Neuronal stem cell (in vitro differentiated cells): ENCODE measurements at regions not wholly inside any gene's neighbourhood (a gene's known extent, or its start where the extent isn't known, plus 50 kb on each side); places are given as distances from the start of the nearest gene placed in this dataset.

Experiments used
- DNase-seq: peaks from one replicate; pipeline ENCODE4 v3.0.0-alpha.2; 2013; ENCODE audit warnings: low spot score
- H2AFZ ChIP-seq: one replicate; pipeline ENCODE4 v1.6.1; 2013; ENCODE audit warnings: mild to moderate bottlenecking, low read length, inconsistent platforms
- H2AK5ac ChIP-seq: 2 replicates; pipeline ENCODE4 v1.6.1; 2013; ENCODE audit warnings: low read depth, mild to moderate bottlenecking, inconsistent platforms, low read length, moderate library complexity, mixed read lengths
- H2BK120ac ChIP-seq: 2 replicates; pipeline ENCODE4 v1.6.1; 2013; ENCODE audit warnings: low read depth, mild to moderate bottlenecking, inconsistent platforms, low read length, moderate library complexity, mixed read lengths
- H2BK12ac ChIP-seq: one replicate; pipeline ENCODE4 v1.6.1; 2013; ENCODE audit warnings: low read length, inconsistent platforms
- H2BK15ac ChIP-seq: 2 replicates; pipeline ENCODE4 v1.6.1; 2013; ENCODE audit warnings: mild to moderate bottlenecking, low read length, inconsistent platforms, mixed read lengths
- H2BK5ac ChIP-seq: one replicate; pipeline ENCODE4 v1.6.1; 2013; ENCODE audit warnings: inconsistent platforms, mild to moderate bottlenecking, low read length, moderate library complexity
- H3K14ac ChIP-seq: one replicate; pipeline ENCODE4 v1.6.1; 2013; ENCODE audit warnings: low read length, inconsistent platforms
- H3K18ac ChIP-seq: 2 replicates; pipeline ENCODE4 v1.6.1; 2013; ENCODE audit warnings: low read length, inconsistent platforms
- H3K23ac ChIP-seq: 2 replicates; pipeline ENCODE4 v1.6.1; 2013; ENCODE audit warnings: low read depth, mild to moderate bottlenecking, mixed read lengths, low read length, inconsistent platforms; ENCODE audit not compliant: poor library complexity
- H3K27ac ChIP-seq: replicated peaks from 3 replicates; pipeline ENCODE4 v1.5.1; 2013; ENCODE audit warnings: low read length, inconsistent platforms
- H3K27me3 ChIP-seq, 3 experiments: 2 replicates each; pipeline ENCODE4 v1.6.1; 2013; ENCODE audit warnings: low read length in 3 of 3, mild to moderate bottlenecking in 2 of 3, inconsistent platforms in 1 of 3, low read depth in 1 of 3, mixed read lengths in 1 of 3, moderate library complexity in 1 of 3; ENCODE audit not compliant: control insufficient read depth in 3 of 3, insufficient read depth in 3 of 3
- H3K36me3 ChIP-seq, 2 donors: replicated peaks in 1 of 2; 2 replicates each; pipeline ENCODE4 v1.6.1; 2013; ENCODE audit warnings: low read length in 2 of 2; ENCODE audit not compliant: control insufficient read depth in 2 of 2, insufficient read depth in 2 of 2
- H3K4ac ChIP-seq: 2 replicates; pipeline ENCODE4 v1.6.1; 2013; ENCODE audit warnings: inconsistent platforms, mild to moderate bottlenecking, low read length, moderate library complexity
- H3K4me1 ChIP-seq, 2 donors: 1 replicate in 1 of 2; 2 replicates in 1 of 2; pipeline ENCODE4 v1.6.1; 2013; ENCODE audit warnings: low read length in 2 of 2, low read depth in 1 of 2; ENCODE audit not compliant: control insufficient read depth in 2 of 2, insufficient read depth in 1 of 2
- H3K4me2 ChIP-seq: one replicate; pipeline ENCODE4 v1.6.1; 2013; ENCODE audit warnings: mild to moderate bottlenecking, low read length, inconsistent platforms; ENCODE audit not compliant: insufficient read depth, poor library complexity, severe bottlenecking
- H3K4me3 ChIP-seq, 2 donors: 2 replicates each; pipeline ENCODE4 v1.5.1; 2013; ENCODE audit warnings: low read length in 2 of 2, mild to moderate bottlenecking in 2 of 2, inconsistent platforms in 1 of 2, moderate library complexity in 1 of 2
- H3K79me1 ChIP-seq: one replicate; pipeline ENCODE4 v1.6.1; 2013; ENCODE audit warnings: low read depth, mild to moderate bottlenecking, inconsistent platforms, low read length, moderate library complexity
- H3K9ac ChIP-seq: one replicate; pipeline ENCODE4 v1.6.1; 2013; ENCODE audit warnings: mild to moderate bottlenecking, low read depth, low read length, inconsistent platforms; ENCODE audit not compliant: poor library complexity
- H3K9me3 ChIP-seq, 2 donors: replicated peaks in 1 of 2; 2 replicates each; pipeline versions ENCODE3 to v1.6.1; 2013; ENCODE audit warnings: low read length in 2 of 2, mild to moderate bottlenecking in 2 of 2, inconsistent platforms in 1 of 2, low read depth in 1 of 2, mixed read lengths in 1 of 2, moderate library complexity in 1 of 2; ENCODE audit not compliant: control insufficient read depth in 2 of 2, insufficient read depth in 1 of 2
- H4K8ac ChIP-seq: one replicate; pipeline ENCODE4 v1.6.1; 2013; ENCODE audit warnings: low read depth, mild to moderate bottlenecking, inconsistent platforms, low read length, moderate library complexity
- H4K91ac ChIP-seq: one replicate; pipeline ENCODE4 v1.6.1; 2013; ENCODE audit warnings: low read length, low read depth, mild to moderate bottlenecking, inconsistent platforms; ENCODE audit not compliant: poor library complexity
- WGBS, 2 donors: extraction: QIAGEN DNeasy Blood & Tissue Kit; methylation state at CpG; one replicate each; pipeline ENCODE4 v1.1.7; 2013; ENCODE audit warnings: missing lambda C conversion rate in 2 of 2, mixed read lengths in 1 of 2; ENCODE audit not compliant: insufficient read length in 2 of 2, insufficient replicate concordance in 1 of 2; ENCODE audit errors: extremely low coverage in 2 of 2; 5-methylcytosine and 5-hydroxymethylcytosine counted together

DNA sequence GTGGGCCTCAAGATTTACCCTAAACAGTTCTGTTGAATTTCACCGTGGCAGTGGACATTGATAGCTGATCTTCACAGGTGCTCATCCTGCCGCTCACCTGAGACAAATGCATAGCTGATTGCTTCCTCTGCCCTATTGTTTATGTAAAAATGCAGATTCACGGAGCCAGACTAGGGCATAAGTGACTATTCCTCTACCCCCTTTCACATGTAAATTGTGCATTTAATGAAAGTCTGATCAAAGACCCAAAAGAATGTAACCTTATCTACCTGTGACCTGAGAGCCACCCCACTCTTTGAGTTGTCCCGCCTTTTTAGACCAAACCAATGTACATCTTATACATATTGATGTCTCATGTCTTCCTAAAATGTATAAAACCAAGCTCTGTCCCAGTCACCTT, 312.4 kb upstream of the CDH5 start:
- Histone ChIP-seq H3K4me3 (no peak overlapping the region), H3K27ac (no peak overlapping the region), H2BK120ac (no peak overlapping the region), H3K23ac (no peak overlapping the region), H3K4me2 (no peak overlapping the region), H3K14ac (no peak overlapping the region), H3K9ac (no peak overlapping the region), H3K36me3 (no peaks in the 10 kb centered on the region), H4K8ac (no peak overlapping the region), H2AFZ (no peak overlapping the region), H3K27me3 (no peaks in the 10 kb centered on the region), H3K9me3 (no peaks in the 10 kb centered on the region), H2AK5ac (no peak overlapping the region), H2BK15ac (no peak overlapping the region), H3K79me1 (no peaks in the 10 kb centered on the region), H2BK5ac (no peak overlapping the region), H3K18ac (no peak overlapping the region), H4K91ac (no peak overlapping the region), H3K4me1 (peaks cover 0 to 7% of the 10 kb centered on the region in 2 donors), H3K4ac (no peak overlapping the region), H2BK12ac (no peak overlapping the region)
- no CpG with 5 or more reads among the region's 4 CpGs for WGBS, 2 donors
- no peak for DNase-seq

DNA sequence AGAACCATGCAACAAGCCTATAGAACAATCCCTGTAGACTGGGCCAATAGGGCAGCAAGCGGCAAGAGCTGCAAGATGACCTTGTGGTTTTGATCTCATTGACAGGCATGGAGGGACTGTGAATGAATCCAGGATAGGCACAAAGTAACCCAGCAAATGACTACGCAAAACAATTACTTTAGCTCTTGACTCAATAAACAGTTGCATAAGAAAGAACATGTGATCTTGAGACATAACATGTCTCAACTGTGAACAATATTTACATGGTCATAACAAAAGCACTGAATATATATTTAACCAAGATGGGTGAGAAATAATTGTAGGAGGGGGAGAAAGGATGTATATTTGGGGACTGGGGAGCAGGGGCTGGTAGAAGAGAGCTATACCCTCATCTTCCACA, 313.7 kb upstream of the CDH5 start:
- DNase-seq = no peak
- H2BK15ac ChIP-seq = no peak overlapping the region
- H3K36me3 ChIP-seq = no peaks in the 10 kb centered on the region
- H3K79me1 ChIP-seq = no peaks in the 10 kb centered on the region
- H4K91ac ChIP-seq = no peak overlapping the region
- H3K9ac ChIP-seq = no peak overlapping the region
- H2AFZ ChIP-seq = no peak overlapping the region
- WGBS, 2 donors = no CpG with 5 or more reads among the region's 2 CpGs
- no peak overlapping the region for H4K8ac ChIP-seq
- H3K4me3 ChIP-seq = no peak overlapping the region
- peaks cover 0 to 7% of the 10 kb centered on the region in 2 donors for H3K4me1 ChIP-seq
- H3K27me3 ChIP-seq = no peaks in the 10 kb centered on the region
- no peak overlapping the region for H3K14ac ChIP-seq
- no peak overlapping the region for H2BK5ac ChIP-seq
- H2BK120ac ChIP-seq = no peak overlapping the region
- no peak overlapping the region for H3K18ac ChIP-seq
- no peak overlapping the region for H3K4me2 ChIP-seq
- no peaks in the 10 kb centered on the region for H3K9me3 ChIP-seq
- H2AK5ac ChIP-seq = no peak overlapping the region
- H3K27ac ChIP-seq = no peak overlapping the region
- no peak overlapping the region for H3K4ac ChIP-seq
- no peak overlapping the region for H2BK12ac ChIP-seq
- no peak overlapping the region for H3K23ac ChIP-seq

GRCh38 chr16:66050991-66051390, 315.5 kb upstream of the CDH5 start:
- no peak for DNase-seq

DNA sequence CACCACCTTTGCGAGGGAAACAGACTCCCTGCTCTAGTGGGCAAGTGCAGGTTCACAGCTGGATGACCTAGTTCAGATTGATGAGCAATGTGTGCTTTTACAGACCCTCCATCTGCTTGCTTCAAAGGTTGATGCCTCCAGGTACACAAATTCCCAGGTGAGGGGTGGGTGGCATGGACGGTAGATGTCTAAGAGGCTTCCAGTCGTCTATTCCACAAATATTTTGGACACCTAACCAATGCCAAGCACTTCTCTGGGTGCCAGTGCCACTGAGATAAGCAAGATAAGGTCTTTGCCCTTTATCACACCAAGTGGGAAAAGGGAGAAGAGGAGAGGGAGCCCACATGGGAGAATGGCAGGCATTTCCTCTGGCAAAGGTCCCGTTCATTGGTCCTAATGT, 316.6 kb upstream of the CDH5 start:
- Histone ChIP-seq H3K4me2 (no peak overlapping the region), H3K18ac (no peak overlapping the region), H2BK12ac (no peak overlapping the region), H3K9me3 (no peaks in the 10 kb centered on the region), H2AK5ac (no peak overlapping the region), H3K79me1 (no peaks in the 10 kb centered on the region), H2BK15ac (no peak overlapping the region), H3K27ac (no peak overlapping the region), H2AFZ (no peak overlapping the region), H2BK120ac (no peak overlapping the region), H4K8ac (no peak overlapping the region), H3K36me3 (no peaks in the 10 kb centered on the region), H3K4me1 (no peaks in the 10 kb centered on the region), H3K27me3 (no peaks in the 10 kb centered on the region), H3K14ac (no peak overlapping the region), H3K9ac (no peak overlapping the region), H2BK5ac (no peak overlapping the region), H4K91ac (no peak overlapping the region), H3K23ac (no peak overlapping the region), H3K4me3 (no peak overlapping the region), H3K4ac (no peak overlapping the region)
- no CpG with 5 or more reads among the region's 4 CpGs for WGBS, 2 donors
- DNase-seq = no peak

More at GRCh38 chr16:66050991-66051390, 315.5 kb upstream of the CDH5 start:
- no peak overlapping the region for H2AFZ ChIP-seq
- H4K8ac ChIP-seq = no peak overlapping the region
- no peak overlapping the region for H2BK120ac ChIP-seq
- H3K14ac ChIP-seq = no peak overlapping the region
- no peaks in the 10 kb centered on the region for H3K9me3 ChIP-seq
- no CpG with 5 or more reads among the region's 2 CpGs for WGBS, 2 donors
- no peak overlapping the region for H3K18ac ChIP-seq
- H3K4me3 ChIP-seq = no peak overlapping the region
- H3K36me3 ChIP-seq = no peaks in the 10 kb centered on the region
- no peak overlapping the region for H4K91ac ChIP-seq
- H3K4ac ChIP-seq = no peak overlapping the region
- H3K27me3 ChIP-seq = no peaks in the 10 kb centered on the region
- H3K9ac ChIP-seq = no peak overlapping the region
- no peak overlapping the region for H2BK5ac ChIP-seq
- H3K4me1 ChIP-seq = peaks cover 0 to 2% of the 10 kb centered on the region in 2 donors
- no peaks in the 10 kb centered on the region for H3K79me1 ChIP-seq
- no peak overlapping the region for H3K27ac ChIP-seq
- H2AK5ac ChIP-seq = no peak overlapping the region
- no peak overlapping the region for H3K4me2 ChIP-seq
- H2BK15ac ChIP-seq = no peak overlapping the region
- no peak overlapping the region for H3K23ac ChIP-seq
- no peak overlapping the region for H2BK12ac ChIP-seq
